ENCODE measurements at regions not wholly inside any gene's neighbourhood (a gene's known extent, or its start where the extent isn't known, plus 50 kb on each side); places are given as distances from the start of the nearest gene placed in this dataset.
"Not testable (repeated sequence)": the region's sequence is repeated elsewhere in the genome, so short reads cannot be mapped to it uniquely, and the experiment has no call there.

DNA sequence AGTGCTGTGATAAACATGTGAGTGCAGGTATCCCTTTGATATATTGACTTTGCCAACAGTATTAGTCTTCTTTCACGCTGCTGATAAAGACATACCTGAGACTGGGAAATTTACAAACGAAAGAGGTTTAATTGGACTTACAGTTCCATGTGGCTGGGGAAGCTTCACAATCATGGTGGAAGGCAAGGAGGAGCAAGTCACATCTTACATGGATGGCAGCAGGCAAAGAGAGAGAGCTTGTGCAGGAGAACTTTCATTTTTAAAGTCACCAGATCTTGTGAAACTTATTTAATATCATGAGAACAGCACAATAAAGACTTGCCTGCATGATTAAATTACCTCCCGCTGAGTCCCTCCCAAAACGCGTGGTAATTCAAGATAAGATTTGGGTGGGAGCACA lies 277.9 kb upstream of the GCFC2 start:
- not testable (repeated sequence) for DNase-seq

DNA sequence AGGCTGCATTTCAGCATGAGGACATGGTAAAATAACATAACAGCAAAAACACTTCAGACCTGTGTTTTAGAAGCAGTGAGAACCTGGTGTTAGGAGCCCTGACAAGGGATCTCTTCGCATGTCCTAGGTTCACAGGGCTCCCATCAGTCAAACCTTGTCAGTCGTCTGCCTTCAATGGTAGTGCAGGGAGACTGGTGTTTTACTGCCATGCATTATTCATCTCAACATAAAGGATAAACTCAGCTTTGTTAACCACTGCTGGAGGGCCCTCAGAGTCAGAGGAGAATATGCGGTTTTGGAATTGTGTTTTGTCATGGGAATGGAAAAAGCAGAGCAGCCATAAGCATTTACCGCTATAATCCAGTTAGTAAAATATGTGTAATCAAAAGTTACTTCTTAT lies 275.9 kb upstream of the GCFC2 start:
- no peak for DNase-seq

DNA sequence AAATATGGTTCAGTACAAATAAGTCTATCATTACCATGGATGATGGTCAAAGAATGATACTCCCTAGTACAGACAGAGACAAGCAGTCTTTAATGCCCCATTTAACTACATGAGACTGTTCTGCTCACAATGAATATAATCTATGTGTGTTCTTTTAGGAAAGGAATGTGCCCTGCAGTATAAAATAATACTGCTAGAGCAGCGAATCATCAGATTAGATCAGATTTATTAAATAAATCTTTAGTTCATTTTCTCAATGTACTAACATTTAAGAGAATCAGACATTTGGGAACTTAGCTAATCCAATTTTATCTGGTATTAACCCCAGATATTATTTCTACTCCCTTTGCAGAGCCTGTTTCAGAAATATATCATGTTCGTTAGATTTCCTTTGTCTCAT lies 272.0 kb upstream of the GCFC2 start:
- no peak for DNase-seq

DNA sequence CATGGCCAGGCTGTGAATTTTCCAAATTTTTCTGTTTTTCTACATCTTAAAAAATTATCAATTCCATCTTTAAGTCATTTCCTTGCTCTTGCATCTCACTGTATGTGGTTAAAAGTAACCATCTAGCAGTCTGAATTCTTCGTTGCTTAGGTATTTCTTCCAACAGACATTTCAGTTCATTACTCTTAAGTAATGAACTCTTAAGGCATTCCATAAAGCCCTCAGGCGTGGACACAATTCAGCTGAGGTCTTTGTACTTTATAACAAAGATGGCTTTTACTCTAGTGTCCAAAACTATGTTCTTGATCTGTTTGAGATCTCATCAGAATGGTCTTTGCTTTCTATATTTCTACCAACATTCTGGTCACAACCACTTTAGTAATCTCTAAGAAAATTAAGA lies 253.9 kb upstream of the GCFC2 start:
- no peak for DNase-seq

DNA sequence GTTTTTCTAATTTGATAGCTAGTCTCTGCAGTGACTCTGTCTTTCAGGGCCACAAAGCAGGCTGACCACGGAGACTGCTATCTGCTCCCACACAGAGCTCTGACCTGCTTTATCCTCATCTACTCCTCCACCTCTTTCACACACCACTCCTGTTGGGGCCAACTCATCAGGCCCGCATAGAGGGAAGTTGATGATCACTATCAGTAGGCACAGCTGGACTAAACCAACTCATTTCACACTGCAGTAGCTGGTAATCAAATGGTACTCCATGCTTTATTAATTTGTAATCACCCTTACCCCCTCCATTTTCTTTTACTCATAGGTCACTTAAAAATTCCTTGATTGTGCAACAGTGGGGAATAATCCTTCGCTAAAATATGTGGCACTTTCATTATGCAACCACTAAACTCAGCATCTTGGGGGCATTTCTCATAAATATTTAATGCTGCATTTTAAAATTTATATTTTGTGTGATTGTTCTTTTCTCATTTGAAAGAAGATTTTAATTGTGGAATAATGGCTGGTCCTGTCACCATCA lies 249.8 kb upstream of the GCFC2 start:
- no peak for DNase-seq

DNA sequence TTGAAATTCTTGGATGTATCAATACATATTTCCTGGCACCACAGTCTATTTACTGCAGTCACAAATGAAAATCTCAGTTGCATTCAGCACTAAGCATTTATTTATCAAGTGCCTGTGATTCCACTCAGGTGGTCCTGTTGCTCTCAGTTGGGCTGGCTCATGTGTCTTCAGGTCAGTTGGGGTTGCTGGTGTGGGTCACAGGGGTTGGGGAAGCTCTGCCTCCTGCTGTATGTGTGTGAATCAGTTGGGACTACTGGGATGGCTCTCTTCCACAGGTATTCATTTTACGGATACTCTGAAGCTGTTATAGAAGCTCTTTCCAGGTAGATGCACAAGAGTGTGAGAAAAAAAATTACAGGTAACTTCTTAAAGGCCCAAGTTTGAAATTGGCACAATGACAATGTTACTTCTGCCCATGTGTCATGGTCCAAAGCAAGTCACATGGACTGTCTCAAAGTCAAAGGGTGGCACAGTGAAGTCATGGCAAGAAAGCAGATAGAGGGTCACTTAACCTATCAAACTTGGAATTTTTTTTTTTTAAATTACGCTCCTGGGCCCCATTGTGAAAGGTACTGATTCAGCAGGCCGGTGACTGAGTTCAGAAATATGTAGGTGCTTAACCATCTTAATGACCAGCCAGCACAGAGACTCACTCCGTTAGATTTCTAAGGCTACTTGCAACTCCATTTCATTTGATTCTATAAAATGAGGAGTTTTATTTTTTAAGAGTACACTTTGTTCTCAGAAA lies 249.2 kb upstream of the GCFC2 start:
- no peak for DNase-seq

DNA sequence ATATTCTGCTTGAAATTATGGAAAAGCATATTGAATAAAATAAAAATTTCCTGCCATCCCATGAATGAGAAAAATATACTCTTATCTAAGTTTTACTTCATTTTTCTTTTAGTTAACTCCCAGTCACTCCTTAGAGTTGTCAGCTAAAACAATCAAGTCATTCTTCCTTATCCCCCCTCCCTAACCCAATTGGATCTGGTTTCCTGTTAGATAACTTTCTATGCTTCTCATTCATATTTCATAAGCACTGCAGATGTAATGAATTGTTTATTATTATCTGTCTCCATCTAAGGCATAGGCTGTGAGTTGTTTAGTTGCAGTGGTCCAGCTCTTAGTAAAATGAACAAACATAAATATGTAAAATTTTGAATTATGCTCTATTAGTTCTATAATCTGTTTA lies 244.0 kb upstream of the GCFC2 start:
- no peak for DNase-seq

DNA sequence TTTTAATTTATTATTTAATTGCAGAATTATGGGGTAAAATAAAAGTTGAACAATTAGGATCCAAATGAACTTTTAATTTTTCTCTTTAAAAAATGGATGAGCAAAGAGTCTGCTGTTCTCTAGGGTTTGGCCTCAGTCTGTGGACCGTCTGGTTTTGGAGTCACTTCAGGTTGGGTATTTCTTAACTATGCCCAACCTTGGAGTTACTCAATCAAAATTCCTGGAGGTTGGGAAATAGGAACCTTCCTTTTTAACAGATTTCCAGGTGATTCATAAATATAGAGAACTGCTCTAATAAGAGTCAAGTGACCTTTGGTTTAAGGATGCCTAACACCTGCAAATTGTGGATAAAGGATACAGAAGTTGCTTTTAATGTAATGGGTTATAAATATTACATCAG lies 241.5 kb upstream of the GCFC2 start:
- no peak for DNase-seq

DNA sequence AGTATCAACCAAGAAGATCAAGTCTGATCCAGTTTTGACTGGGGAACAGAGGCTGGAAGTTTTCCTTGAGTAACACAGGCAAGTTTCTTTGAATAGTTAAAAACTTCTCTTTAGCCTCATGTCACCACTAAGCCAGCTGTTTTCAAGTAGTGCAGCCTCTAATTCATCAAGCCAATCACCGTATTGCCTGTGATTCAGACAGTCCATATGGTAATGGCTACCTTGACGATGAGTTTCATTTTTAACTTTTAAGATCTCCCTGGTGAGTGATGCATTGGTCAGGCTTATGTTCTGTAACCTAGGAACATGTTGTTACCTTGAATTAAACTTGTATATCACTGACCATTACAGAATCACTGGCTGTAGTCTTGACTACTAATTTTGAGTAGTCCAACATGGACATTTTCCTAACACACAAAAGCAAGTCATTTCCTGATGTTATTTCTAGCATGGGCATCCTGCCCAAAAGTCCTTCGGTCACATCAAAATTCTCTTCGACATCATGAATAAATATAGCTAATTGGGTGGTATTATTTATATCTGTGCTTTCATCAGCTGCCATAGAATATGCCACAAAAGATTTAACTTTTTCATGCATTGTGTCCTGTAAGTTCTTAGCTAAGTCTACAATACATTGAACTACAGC lies 238.8 kb upstream of the GCFC2 start:
- no peak for DNase-seq

DNA sequence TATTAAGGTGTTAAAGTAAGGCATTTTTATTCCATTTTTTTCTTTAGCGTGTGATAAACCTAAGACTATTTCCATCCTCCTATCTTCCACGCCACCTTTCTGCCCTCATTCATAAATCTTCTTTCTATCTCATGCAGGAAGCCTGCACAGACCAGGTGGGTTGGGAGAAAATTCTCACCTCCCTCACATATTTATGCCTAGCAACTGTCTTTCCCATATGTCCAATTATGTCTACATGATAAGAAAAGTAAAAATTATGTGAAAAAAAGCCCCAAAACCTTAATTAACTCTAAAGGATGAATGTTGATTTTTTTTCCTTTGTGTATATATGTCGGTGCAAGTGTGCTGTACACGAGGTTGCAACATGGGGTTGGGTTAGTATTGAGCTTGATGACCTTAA lies 225.6 kb upstream of the GCFC2 start:
- no peak for DNase-seq

DNA sequence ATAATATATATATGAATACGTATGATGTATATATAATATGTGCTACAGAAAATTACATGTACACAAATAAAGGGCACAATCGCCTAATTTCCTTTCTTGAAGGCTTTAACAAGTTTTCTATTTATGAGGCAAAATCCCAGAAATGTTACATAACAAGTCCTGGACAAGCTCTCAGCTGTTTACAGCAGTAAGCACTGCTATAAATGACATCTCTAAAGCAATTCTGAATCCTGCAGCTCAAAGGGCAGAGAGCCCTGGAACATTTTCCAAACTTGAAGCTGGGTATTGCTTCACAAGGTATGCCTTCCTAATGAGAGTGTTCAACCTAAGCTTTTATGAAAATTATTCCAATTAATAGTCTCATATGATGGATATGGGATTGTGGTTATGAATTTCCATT lies 222.3 kb upstream of the GCFC2 start:
- DNase-seq: no peak

DNA sequence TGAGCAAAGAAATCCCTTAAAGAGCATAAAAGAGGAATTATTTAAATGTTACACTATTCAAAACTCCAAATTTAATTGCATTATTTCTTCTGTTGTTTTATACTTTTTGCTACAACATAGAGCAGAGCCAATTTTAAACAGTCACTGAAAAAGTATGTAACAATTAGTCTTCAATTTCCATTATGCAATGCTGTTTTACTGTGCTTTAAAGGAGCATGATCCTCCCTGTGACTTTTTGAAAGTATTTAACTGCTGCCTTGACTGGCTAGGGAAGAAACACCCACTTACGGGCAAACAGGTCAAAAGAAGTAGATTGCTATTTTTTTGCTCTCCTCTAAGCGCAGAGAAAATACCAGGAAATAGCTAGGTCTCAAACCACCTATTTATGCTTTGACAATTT lies 217.4 kb upstream of the GCFC2 start:
- no peak for DNase-seq

DNA sequence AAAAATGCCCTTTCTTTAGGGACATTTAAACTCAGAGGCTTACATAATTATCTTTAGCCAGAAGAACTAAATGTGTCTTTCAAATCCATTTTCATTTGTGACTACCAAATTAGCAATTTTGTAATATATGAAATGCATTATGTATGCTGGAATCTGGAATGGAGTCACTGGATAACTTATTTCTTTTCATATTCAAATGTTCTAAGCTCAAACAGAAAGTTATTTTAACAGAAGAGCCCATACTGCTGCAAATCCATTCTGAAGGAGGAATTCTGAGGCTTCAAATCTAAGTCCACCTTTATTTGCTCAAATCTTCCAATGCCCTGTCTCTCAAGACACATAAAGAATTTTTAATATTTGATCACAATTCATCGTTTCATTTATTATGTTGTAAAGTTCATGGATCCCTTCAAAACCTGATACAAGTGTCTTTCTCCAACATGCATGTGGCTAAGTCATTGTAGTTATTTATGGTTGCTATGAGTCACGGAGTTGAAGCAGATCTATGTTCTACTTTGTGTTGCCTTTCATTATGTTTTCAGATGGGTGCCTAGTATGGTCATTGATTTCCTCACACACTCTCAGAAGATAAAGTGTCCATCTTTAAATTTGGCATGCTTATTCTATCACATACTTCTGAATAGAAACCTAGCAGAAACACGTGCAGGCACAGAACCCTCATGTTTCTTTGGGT lies 214.8 kb upstream of the GCFC2 start:
- DNase-seq: no peak

DNA sequence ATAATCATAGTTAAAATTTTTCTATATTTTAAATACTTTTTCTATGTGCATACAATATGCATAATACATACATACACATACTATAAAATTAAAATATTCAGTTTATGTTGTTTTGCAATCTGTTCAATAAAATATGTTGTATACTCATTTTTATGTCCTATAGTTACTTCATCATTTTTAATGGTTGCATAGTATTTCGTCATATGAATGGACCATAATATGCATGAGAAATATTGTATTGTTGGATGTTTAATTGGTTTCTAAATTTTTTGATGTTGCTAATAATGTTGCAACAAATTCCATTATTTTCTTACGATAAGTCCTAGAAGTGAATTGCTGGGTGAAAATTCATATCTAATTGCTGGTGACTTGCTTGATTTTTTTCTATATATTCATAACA lies 211.5 kb upstream of the GCFC2 start:
- no peak for DNase-seq

DNA sequence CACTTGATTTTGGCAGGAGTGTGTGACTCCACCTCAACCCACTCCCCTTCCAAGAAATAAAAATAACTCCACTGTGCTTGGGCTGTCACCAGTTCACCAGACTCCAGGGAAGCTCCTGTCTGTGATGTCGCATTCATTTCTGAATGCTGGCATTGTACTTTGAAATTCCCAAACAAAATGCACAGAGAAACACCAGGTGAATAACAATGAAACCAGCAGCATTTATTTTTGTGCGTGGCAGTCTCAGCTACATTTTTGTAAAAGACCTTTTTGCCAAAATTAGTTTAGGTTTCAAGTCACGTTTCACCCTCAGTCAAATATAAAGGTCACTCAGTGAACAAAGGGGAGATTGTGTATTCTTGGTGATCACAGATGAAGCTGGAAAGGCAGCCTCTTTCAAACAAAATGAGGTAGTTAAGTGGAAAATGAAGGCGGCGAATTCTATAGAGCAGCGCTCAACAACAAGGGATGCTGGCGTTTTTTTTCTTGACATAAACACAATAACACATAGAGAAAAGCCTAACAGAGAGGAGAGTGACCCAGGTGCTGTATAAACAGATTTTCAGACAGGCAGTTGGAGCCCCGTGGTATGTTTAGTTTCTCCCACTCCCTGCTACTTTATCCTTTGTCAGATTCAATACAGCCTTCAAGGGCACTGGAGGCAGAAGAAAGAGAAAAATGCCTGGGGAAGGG lies 210.3 kb upstream of the GCFC2 start:
- DNase-seq: no peak

DNA sequence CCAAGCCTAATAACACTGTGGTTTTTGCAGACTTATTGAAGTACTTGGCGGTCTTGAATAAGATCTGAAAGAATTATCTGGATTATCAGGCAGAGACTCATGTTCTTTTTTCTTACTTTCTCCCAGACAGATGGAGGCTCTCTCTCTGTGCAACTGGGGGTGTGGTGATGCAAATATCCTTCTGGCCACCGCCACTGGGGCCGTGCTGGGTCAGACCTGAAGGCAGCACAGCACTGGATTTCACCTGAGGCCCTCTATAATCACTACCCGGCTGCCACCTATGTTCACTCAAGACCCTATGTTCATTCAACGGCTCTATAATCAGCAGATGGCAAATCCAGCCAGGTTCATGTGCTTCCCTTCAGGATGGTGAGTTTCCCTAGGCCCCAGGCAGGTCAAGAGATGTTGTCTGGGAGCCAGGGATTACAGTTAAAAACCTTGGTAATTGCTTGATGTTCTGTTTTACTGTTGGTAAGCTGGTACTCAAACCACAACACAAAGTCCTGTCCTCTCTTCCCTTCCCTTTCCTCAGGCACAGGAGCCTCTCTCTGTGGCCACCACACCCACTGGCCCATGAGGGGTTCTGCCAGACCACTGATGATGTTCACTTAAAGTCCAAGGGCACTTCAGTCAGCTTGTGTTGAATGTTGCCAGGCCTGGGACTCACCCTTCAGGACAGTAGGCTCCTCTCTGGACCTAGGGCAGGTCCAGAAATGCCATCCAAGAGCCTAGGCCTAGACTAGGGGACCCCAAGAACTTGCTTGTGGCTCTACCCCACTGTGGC lies 205.3 kb upstream of the GCFC2 start:
- no peak for DNase-seq

DNA sequence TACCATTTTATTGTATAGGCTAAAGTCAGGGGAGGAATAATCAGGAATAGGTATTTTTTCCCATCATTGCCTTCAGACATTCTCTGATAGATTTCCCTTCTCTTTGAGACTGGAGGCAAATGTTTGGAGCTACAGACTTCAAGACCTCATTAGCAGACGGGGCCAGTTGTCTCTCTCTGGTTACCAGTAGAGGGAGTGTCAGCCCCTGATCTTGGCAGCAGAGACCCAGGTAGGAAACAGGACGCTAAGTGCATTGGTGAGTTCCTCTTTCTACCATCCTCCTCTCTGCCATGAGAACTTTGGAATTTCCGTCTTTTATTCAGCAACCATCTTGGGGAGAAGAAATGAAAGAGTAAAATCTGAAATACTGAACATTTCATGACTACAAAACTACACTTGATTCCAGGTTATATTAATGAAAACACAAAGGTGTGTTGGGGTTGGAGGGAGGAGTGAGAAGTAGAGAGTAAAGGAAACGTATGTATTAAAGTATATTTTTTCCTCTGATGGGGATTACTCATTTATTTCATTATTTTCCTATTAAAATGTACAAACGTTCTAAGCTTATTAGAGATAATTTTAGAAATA lies 186.2 kb upstream of the GCFC2 start:
- DNase-seq: no peak

DNA sequence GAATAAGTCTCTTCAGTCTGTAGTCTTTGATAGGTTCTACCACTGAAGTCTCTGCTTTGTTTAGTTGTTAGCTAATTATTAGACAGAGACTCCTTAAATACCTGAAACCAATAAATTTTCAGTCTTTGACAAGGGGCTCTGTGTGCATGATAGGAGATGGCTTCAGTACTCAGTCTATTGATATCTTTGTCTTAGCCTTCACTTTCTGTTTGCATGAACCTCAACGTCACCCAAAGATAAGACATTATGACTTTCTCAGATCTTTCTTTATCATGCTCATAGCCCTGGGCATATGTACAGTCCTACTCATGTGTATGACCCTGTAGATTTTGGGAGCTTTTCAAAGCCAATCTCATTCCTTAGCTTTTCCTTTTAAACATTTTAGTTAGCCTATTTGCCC lies 183.5 kb upstream of the GCFC2 start:
- no peak for DNase-seq

DNA sequence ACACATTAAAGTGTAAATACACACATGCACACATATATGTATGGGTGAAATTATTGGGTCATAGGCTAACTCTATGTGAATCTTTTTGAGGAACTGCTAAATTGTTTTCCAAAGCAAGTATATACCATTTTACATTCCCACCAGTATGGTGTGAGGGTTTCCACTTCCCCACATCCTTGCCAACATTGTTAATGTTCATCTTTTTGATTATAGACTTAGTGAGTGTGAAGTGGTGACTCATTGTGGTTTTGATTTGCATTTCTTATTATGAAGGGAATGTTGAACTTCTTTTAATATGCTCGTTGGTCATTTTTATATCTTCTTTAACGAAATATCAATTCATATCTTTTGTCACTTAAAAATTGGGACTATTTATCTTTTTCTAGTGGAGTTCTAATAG lies 181.8 kb upstream of the GCFC2 start:
- DNase-seq: no peak

DNA sequence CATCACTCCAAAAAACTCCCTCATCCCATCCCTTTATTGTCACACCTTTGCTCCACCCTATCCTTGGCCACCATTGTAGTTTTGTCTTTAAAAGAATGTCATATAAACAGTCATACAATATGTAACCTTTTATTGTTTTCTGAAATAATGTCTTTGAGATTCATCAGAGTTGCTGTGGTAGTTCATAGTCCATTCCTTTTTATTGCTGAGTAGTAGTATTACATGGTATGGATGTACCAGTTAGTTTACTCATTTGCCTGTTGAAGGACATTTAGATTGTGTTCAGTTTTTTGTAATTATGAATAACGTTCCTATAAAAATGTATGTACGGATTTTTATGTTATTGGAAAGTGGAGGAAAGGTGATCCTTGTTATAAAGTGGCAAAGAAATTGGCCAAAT lies 171.8 kb upstream of the GCFC2 start:
- DNase-seq: no peak

DNA sequence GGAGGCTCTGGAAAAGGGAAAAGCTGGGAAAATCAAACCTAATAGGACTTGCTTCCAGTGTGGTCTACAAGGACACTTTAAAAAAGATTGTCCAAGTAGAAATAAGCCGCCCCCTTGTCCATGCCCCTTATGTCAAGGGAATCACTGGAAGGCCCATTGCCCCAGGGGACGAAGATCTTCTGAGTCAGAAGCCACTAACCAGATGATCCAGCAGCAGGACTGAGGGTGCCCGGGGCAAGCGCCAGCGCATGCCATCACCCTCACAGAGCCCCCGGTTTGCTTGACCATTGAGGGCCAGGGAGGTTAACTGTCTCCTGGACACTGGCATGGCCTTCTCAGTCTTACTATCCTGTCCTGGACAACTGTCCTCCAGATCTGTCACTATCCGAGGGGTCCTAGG lies 164.9 kb upstream of the GCFC2 start:
- not testable (repeated sequence) for DNase-seq

Measured in DMS79 (cell line).